ENCODE measurements at regions not wholly inside any gene's neighbourhood (a gene's known extent, or its start where the extent isn't known, plus 50 kb on each side); places are given as distances from the start of the nearest gene placed in this dataset.

GRCh38 chrX:69253821-69254220 is 88.6 kb upstream of the PJA1 start:
- Histone ChIP-seq H3K4me2 (ENCODE audit: insufficient read depth, low read length) (no peak overlapping the region), H3K36me3 (ENCODE audit: insufficient read depth, low read length) (no peaks in the 10 kb centered on the region), H3K79me2 (ENCODE audit: insufficient read depth, low read length) (no peaks in the 10 kb centered on the region), H3K4me1 (ENCODE audit: insufficient read depth, low read length) (no peaks in the 10 kb centered on the region), H3K9ac (ENCODE audit: low read depth, low read length) (no peak overlapping the region), H3K27ac (ENCODE audit: low read length) (no peak overlapping the region), H3K27me3 (ENCODE audit: insufficient read depth, low read length, poor library complexity) (no peaks in the 10 kb centered on the region), H3K9me3 (ENCODE audit: insufficient read depth, low read length, severe bottlenecking) (no peaks in the 10 kb centered on the region), H2AFZ (ENCODE audit: low read depth, low read length) (no peak overlapping the region), H3K4me3 (ENCODE audit: low read depth in 1 of 2, low read length in 2 of 2) (no peak overlapping the region), H4K20me1 (ENCODE audit: insufficient read depth, low read length) (no peaks in the 10 kb centered on the region)
- DNase-seq (no peak), ATAC-seq (ENCODE audit: insufficient read depth, low read depth) (no peak)
- no peak for TF ChIP-seq EZH2 (IDR thresholded peaks at IDR 0.05; ENCODE audit: borderline replicate concordance, low read depth, low read length, severe bottlenecking)
- TF ChIP-seq, protein P1, sequence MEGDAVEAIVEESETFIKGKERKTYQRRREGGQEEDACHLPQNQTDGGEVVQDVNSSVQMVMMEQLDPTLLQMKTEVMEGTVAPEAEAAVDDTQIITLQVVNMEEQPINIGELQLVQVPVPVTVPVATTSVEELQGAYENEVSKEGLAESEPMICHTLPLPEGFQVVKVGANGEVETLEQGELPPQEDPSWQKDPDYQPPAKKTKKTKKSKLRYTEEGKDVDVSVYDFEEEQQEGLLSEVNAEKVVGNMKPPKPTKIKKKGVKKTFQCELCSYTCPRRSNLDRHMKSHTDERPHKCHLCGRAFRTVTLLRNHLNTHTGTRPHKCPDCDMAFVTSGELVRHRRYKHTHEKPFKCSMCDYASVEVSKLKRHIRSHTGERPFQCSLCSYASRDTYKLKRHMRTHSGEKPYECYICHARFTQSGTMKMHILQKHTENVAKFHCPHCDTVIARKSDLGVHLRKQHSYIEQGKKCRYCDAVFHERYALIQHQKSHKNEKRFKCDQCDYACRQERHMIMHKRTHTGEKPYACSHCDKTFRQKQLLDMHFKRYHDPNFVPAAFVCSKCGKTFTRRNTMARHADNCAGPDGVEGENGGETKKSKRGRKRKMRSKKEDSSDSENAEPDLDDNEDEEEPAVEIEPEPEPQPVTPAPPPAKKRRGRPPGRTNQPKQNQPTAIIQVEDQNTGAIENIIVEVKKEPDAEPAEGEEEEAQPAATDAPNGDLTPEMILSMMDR (IDR thresholded peaks at IDR 0.05; ENCODE audit: borderline replicate concordance, extremely low read depth, low read length, poor library complexity, severe bottlenecking), result no peak

GRCh38 chrX:69243276-69243675 is 78.0 kb upstream of the PJA1 start:
- Histone ChIP-seq H2AFZ (ENCODE audit: low read depth, low read length) (no peak overlapping the region), H3K9ac (ENCODE audit: low read depth, low read length) (no peak overlapping the region), H3K27ac (ENCODE audit: low read length) (no peak overlapping the region), H3K4me2 (ENCODE audit: insufficient read depth, low read length) (no peak overlapping the region), H3K27me3 (ENCODE audit: insufficient read depth, low read length, poor library complexity) (no peaks in the 10 kb centered on the region), H3K36me3 (ENCODE audit: insufficient read depth, low read length) (no peaks in the 10 kb centered on the region), H3K4me3 (ENCODE audit: low read depth in 1 of 2, low read length in 2 of 2) (no peak overlapping the region), H3K9me3 (ENCODE audit: insufficient read depth, low read length, severe bottlenecking) (no peaks in the 10 kb centered on the region), H4K20me1 (ENCODE audit: insufficient read depth, low read length) (no peaks in the 10 kb centered on the region), H3K4me1 (ENCODE audit: insufficient read depth, low read length) (no peaks in the 10 kb centered on the region), H3K79me2 (ENCODE audit: insufficient read depth, low read length) (no peaks in the 10 kb centered on the region)
- TF ChIP-seq EZH2 (IDR thresholded peaks at IDR 0.05; ENCODE audit: borderline replicate concordance, low read depth, low read length, severe bottlenecking), result no peak
- TF ChIP-seq, protein P1 (IDR thresholded peaks at IDR 0.05; ENCODE audit: borderline replicate concordance, extremely low read depth, low read length, poor library complexity, severe bottlenecking), result no peak
- ATAC-seq (ENCODE audit: insufficient read depth, low read depth), result no peak
- no peak for DNase-seq

GRCh38 chrX:69238887-69239231 is 73.6 kb upstream of the PJA1 start:
- ATAC-seq (ENCODE audit: insufficient read depth, low read depth), result no peak
- no peak for TF ChIP-seq EZH2 (IDR thresholded peaks at IDR 0.05; ENCODE audit: borderline replicate concordance, low read depth, low read length, severe bottlenecking)
- TF ChIP-seq, protein P1 (IDR thresholded peaks at IDR 0.05; ENCODE audit: borderline replicate concordance, extremely low read depth, low read length, poor library complexity, severe bottlenecking), result no peak

More at GRCh38 chrX:69238887-69239231, 73.6 kb upstream of the PJA1 start:
- Histone ChIP-seq H3K4me3 (ENCODE audit: low read depth in 1 of 2, low read length in 2 of 2) (no peak overlapping the region), H2AFZ (ENCODE audit: low read depth, low read length) (no peak overlapping the region), H3K79me2 (ENCODE audit: insufficient read depth, low read length) (no peaks in the 10 kb centered on the region), H3K4me1 (ENCODE audit: insufficient read depth, low read length) (no peaks in the 10 kb centered on the region), H3K4me2 (ENCODE audit: insufficient read depth, low read length) (no peak overlapping the region), H3K36me3 (ENCODE audit: insufficient read depth, low read length) (no peaks in the 10 kb centered on the region), H3K27ac (ENCODE audit: low read length) (no peak overlapping the region), H4K20me1 (ENCODE audit: insufficient read depth, low read length) (no peaks in the 10 kb centered on the region), H3K27me3 (ENCODE audit: insufficient read depth, low read length, poor library complexity) (no peaks in the 10 kb centered on the region), H3K9ac (ENCODE audit: low read depth, low read length) (no peak overlapping the region), H3K9me3 (ENCODE audit: insufficient read depth, low read length, severe bottlenecking) (no peaks in the 10 kb centered on the region)
- DNase-seq, result no peak
